H1 (cell line): ENCODE measurements at regions not wholly inside any gene's neighbourhood (a gene's known extent, or its start where the extent isn't known, plus 50 kb on each side); places are given as distances from the start of the nearest gene placed in this dataset.

Source experiments
- ATF3 ChIP-seq: IDR thresholded peaks from 2 replicates; pipeline ENCODE4 v1.6.1; 2011; ENCODE audit warnings: low read depth, mild to moderate bottlenecking, low read length; ENCODE audit not compliant: insufficient read depth
- BRCA1 ChIP-seq: IDR thresholded peaks from 2 replicates; pipeline ENCODE4 v1.6.1; 2012; ENCODE audit warnings: low read depth, low read length, improper control_type of control experiment
- E2F6 ChIP-seq: IDR thresholded peaks from 2 replicates; pipeline ENCODE4 v1.6.1; 2012; ENCODE audit warnings: inconsistent platforms
- TBP ChIP-seq: IDR thresholded peaks from 2 replicates; pipeline ENCODE4 v1.6.1; 2011; ENCODE audit warnings: low read depth, low read length, improper control_type of control experiment
- ZNF274 ChIP-seq: IDR thresholded peaks from 2 replicates; pipeline ENCODE4 v1.7.0; 2012; ENCODE audit warnings: low read length, borderline replicate concordance; ENCODE audit errors: extremely low read depth

GRCh38 chr15:50830477-50831354 lies 65.2 kb upstream of the SPPL2A start (continued):
- TF ChIP-seq E2F6 = no peak
- no peak for TF ChIP-seq ZNF274
- TF ChIP-seq ATF3 = no peak
- TF ChIP-seq TBP = no peak
- no peak for TF ChIP-seq BRCA1
